Erythroblast (primary cell): ENCODE measurements at regions not wholly inside any gene's neighbourhood (a gene's known extent, or its start where the extent isn't known, plus 50 kb on each side); places are given as distances from the start of the nearest gene placed in this dataset.

Experiments
- GATA1 ChIP-seq: IDR thresholded peaks from 2 replicates; pipeline ENCODE4 v1.6.1; 2011; ENCODE audit warnings: low read depth, mild to moderate bottlenecking, control low read depth, low read length, moderate library complexity
- POLR2A ChIP-seq: IDR thresholded peaks from 2 replicates; pipeline ENCODE4 v1.6.1; 2011; ENCODE audit warnings: mild to moderate bottlenecking, low read length

- TF ChIP-seq POLR2A (no peak), GATA1 (no peak)
These were observed 206.0 kb downstream of the ERMARD start for GRCh38 chr6:169957351-169957963.
